CD8-positive, alpha-beta memory T cell (primary cell): ENCODE measurements at regions not wholly inside any gene's neighbourhood (a gene's known extent, or its start where the extent isn't known, plus 50 kb on each side); places are given as distances from the start of the nearest gene placed in this dataset.

ENCODE experiments used
- CTCF ChIA-PET: fragments of 350-600 bp; sonication (Branson Sonifier 250); formaldehyde crosslinking; loops from one replicate; lab custom pipeline; 2021; ENCODE audit warnings: antibody characterized with exemption; lab: Charles Lee
- POLR2A ChIA-PET: fragments of 350-600 bp; sonication (Branson Sonifier 250); formaldehyde crosslinking; loops from one replicate; lab custom pipeline; 2021; ENCODE audit warnings: antibody characterized with exemption; lab: Charles Lee
- DNase-seq, 5 donors: peaks; one replicate each; pipeline versions ENCODE4 v3.0.0 to v3.0.0-alpha.2; 2020 to 2022; ENCODE audit warnings: mixed read lengths in 1 of 5
- H3K27ac ChIP-seq: one replicate; pipeline ENCODE4 v1.7.0; 2013; ENCODE audit warnings: low read depth, mild to moderate bottlenecking, low read length, moderate library complexity
- H3K27me3 ChIP-seq: 2 replicates; pipeline ENCODE4 v1.7.0; 2013; ENCODE audit warnings: low read length, mild to moderate bottlenecking; ENCODE audit not compliant: insufficient read depth, poor library complexity, severe bottlenecking
- H3K36me3 ChIP-seq: 2 replicates; pipeline ENCODE4 v1.7.0; 2013; ENCODE audit warnings: mild to moderate bottlenecking, low read length, moderate library complexity; ENCODE audit not compliant: insufficient read depth
- H3K4me1 ChIP-seq: 2 replicates; pipeline ENCODE4 v1.7.0; 2013; ENCODE audit warnings: mild to moderate bottlenecking, low read length, moderate library complexity; ENCODE audit not compliant: insufficient read depth
- H3K4me3 ChIP-seq: 2 replicates; pipeline ENCODE4 v1.7.0; 2013; ENCODE audit warnings: mild to moderate bottlenecking, low read length
- H3K9me3 ChIP-seq: 2 replicates; pipeline ENCODE4 v1.7.0; 2013; ENCODE audit warnings: mild to moderate bottlenecking, low read length
- H3K27ac Mint-ChIP-seq, 8 donors: one replicate each; pipeline ENCODE4 v1.8.0; 2020 to 2021; ENCODE audit warnings: mixed read lengths in 8 of 8, mild to moderate bottlenecking in 6 of 8, inconsistent platforms in 3 of 8, moderate library complexity in 3 of 8
- H3K27me3 Mint-ChIP-seq, 2 donors: one replicate each; pipeline ENCODE4 v1.8.0; 2020 to 2021; ENCODE audit warnings: mixed read lengths in 2 of 2, mild to moderate bottlenecking in 1 of 2, moderate library complexity in 1 of 2
- H3K36me3 Mint-ChIP-seq, 3 donors: one replicate each; pipeline ENCODE4 v1.8.0; 2020 to 2021; ENCODE audit warnings: mixed read lengths in 3 of 3, inconsistent platforms in 1 of 3, mild to moderate bottlenecking in 1 of 3
- H3K4me1 Mint-ChIP-seq, 3 donors: one replicate each; pipeline ENCODE4 v1.8.0; 2020 to 2021; ENCODE audit warnings: mixed read lengths in 3 of 3, inconsistent platforms in 1 of 3, mild to moderate bottlenecking in 1 of 3
- H3K4me3 Mint-ChIP-seq, 7 donors: one replicate each; pipeline ENCODE4 v1.8.0; 2020 to 2021; ENCODE audit warnings: mixed read lengths in 7 of 7, mild to moderate bottlenecking in 6 of 7, moderate library complexity in 4 of 7, inconsistent platforms in 2 of 7
- H3K9me3 Mint-ChIP-seq, 5 donors: one replicate each; pipeline ENCODE4 v1.8.0; 2020 to 2022; ENCODE audit warnings: mixed read lengths in 5 of 5, mild to moderate bottlenecking in 3 of 5, moderate library complexity in 2 of 5, inconsistent platforms in 1 of 5

GRCh38 chr5:2212481-2212880 is 329.8 kb upstream of the IRX4 start:
- DNase-seq: no peak
- no peaks in the 10 kb centered on the region for H3K4me1 ChIP-seq
- no peaks in the 10 kb centered on the region for H3K9me3 ChIP-seq
- no peak overlapping the region for H3K27ac Mint-ChIP-seq
- H3K9me3 Mint-ChIP-seq: no peaks in the 10 kb centered on the region
- no peaks in the 10 kb centered on the region for H3K36me3 Mint-ChIP-seq
- H3K27me3 ChIP-seq: no peaks in the 10 kb centered on the region
- no peak overlapping the region for H3K27ac ChIP-seq
- no peak overlapping the region for H3K4me3 ChIP-seq
- H3K4me1 Mint-ChIP-seq: no peaks in the 10 kb centered on the region
- peaks cover 2 to 4% of the 10 kb centered on the region in 2 donors for H3K27me3 Mint-ChIP-seq
- H3K36me3 ChIP-seq: no peaks in the 10 kb centered on the region
- H3K4me3 Mint-ChIP-seq: no peak overlapping the region
- POLR2A ChIA-PET: no interaction called here
- CTCF ChIA-PET: no interaction called here

DNA sequence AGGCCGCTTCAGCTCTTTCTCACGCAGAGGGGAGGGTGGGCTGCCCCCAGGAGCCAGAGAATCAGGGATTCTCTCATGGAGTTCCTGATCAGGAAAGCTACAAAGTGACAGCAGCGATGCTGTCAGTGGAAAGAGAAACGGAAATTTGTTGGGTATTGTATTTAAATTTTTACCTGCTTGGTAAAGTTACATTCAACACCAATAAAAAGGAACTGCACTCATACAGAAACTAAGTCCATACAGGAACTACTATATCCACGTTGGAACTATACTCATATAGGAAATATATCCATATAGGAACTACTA is 325.5 kb upstream of the IRX4 start:
- Histone ChIP-seq H3K4me3 (no peak overlapping the region), H3K27ac (no peak overlapping the region), H3K27me3 (no peaks in the 10 kb centered on the region), H3K36me3 (no peaks in the 10 kb centered on the region), H3K4me1 (no peaks in the 10 kb centered on the region), H3K9me3 (no peaks in the 10 kb centered on the region)
- H3K27ac Mint-ChIP-seq: no peak overlapping the region
- no peaks in the 10 kb centered on the region for H3K4me1 Mint-ChIP-seq
- no peak for DNase-seq
- H3K4me3 Mint-ChIP-seq: no peak overlapping the region
- ChIA-PET CTCF (no interaction called here), POLR2A (no interaction called here)
- H3K9me3 Mint-ChIP-seq: no peaks in the 10 kb centered on the region
- peaks cover 1 to 11% of the 10 kb centered on the region in 2 donors for H3K27me3 Mint-ChIP-seq
- H3K36me3 Mint-ChIP-seq: no peaks in the 10 kb centered on the region

GRCh38 chr5:2207416-2208238 is 324.9 kb upstream of the IRX4 start:
- H3K36me3 Mint-ChIP-seq: no peaks in the 10 kb centered on the region
- Histone ChIP-seq H3K27ac (no peak overlapping the region), H3K4me3 (no peak overlapping the region), H3K9me3 (no peaks in the 10 kb centered on the region), H3K27me3 (no peaks in the 10 kb centered on the region), H3K36me3 (no peaks in the 10 kb centered on the region), H3K4me1 (no peaks in the 10 kb centered on the region)
- H3K4me1 Mint-ChIP-seq: no peaks in the 10 kb centered on the region
- no peaks in the 10 kb centered on the region for H3K9me3 Mint-ChIP-seq
- ChIA-PET CTCF (no interaction called here), POLR2A (no interaction called here)
- H3K4me3 Mint-ChIP-seq: no peak overlapping the region
- DNase-seq: no peak
- H3K27ac Mint-ChIP-seq: no peak overlapping the region
- peaks cover 2 to 11% of the 10 kb centered on the region in 2 donors for H3K27me3 Mint-ChIP-seq

GRCh38 chr5:2207109-2207399 is 324.3 kb upstream of the IRX4 start:
- no peak for DNase-seq
- no peaks in the 10 kb centered on the region for H3K9me3 Mint-ChIP-seq
- H3K36me3 ChIP-seq: no peaks in the 10 kb centered on the region
- H3K4me3 ChIP-seq: no peak overlapping the region
- no peaks in the 10 kb centered on the region for H3K36me3 Mint-ChIP-seq
- no peaks in the 10 kb centered on the region for H3K4me1 ChIP-seq
- H3K27ac ChIP-seq: no peak overlapping the region
- no peaks in the 10 kb centered on the region for H3K4me1 Mint-ChIP-seq
- H3K27me3 ChIP-seq: no peaks in the 10 kb centered on the region
- no peak overlapping the region for H3K27ac Mint-ChIP-seq
- no peaks in the 10 kb centered on the region for H3K9me3 ChIP-seq
- POLR2A ChIA-PET: no interaction called here
- H3K27me3 Mint-ChIP-seq: peaks cover 4 to 11% of the 10 kb centered on the region in 2 donors
- CTCF ChIA-PET: no interaction called here
- no peak overlapping the region for H3K4me3 Mint-ChIP-seq

- ChIA-PET CTCF (no interaction called here), POLR2A (no interaction called here)
- Mint-ChIP-seq H3K9me3 (no peaks in the 10 kb centered on the region), H3K36me3 (no peaks in the 10 kb centered on the region), H3K4me3 (no peak overlapping the region), H3K27me3 (peaks cover 4 to 13% of the 10 kb centered on the region in 2 donors), H3K27ac (no peak overlapping the region), H3K4me1 (no peaks in the 10 kb centered on the region)
- no peak overlapping the region for H3K4me3 ChIP-seq
- no peak overlapping the region for H3K27ac ChIP-seq
- H3K36me3 ChIP-seq: no peaks in the 10 kb centered on the region
- DNase-seq: no peak
- no peaks in the 10 kb centered on the region for H3K4me1 ChIP-seq
- no peaks in the 10 kb centered on the region for H3K9me3 ChIP-seq
- no peaks in the 10 kb centered on the region for H3K27me3 ChIP-seq
These were observed 323.8 kb upstream of the IRX4 start for GRCh38 chr5:2206293-2207108.

- Mint-ChIP-seq H3K36me3 (no peaks in the 10 kb centered on the region), H3K27ac (no peak overlapping the region), H3K4me3 (no peak overlapping the region), H3K9me3 (no peaks in the 10 kb centered on the region), H3K27me3 (peaks cover 4 to 15% of the 10 kb centered on the region in 2 donors), H3K4me1 (no peaks in the 10 kb centered on the region)
- no peaks in the 10 kb centered on the region for H3K9me3 ChIP-seq
- CTCF ChIA-PET: no interaction called here
- H3K4me1 ChIP-seq: no peaks in the 10 kb centered on the region
- POLR2A ChIA-PET: no interaction called here
- no peak overlapping the region for H3K27ac ChIP-seq
- no peaks in the 10 kb centered on the region for H3K36me3 ChIP-seq
- no peaks in the 10 kb centered on the region for H3K27me3 ChIP-seq
- no peak overlapping the region for H3K4me3 ChIP-seq
- DNase-seq: no peak
These were observed 323.0 kb upstream of the IRX4 start for GRCh38 chr5:2205596-2206226.

GRCh38 chr5:2205185-2205585 is 322.5 kb upstream of the IRX4 start:
- H3K36me3 ChIP-seq: no peaks in the 10 kb centered on the region
- CTCF ChIA-PET: no interaction called here
- no peaks in the 10 kb centered on the region for H3K27me3 ChIP-seq
- H3K27ac Mint-ChIP-seq: no peak overlapping the region
- H3K9me3 ChIP-seq: no peaks in the 10 kb centered on the region
- H3K4me3 ChIP-seq: no peak overlapping the region
- H3K27me3 Mint-ChIP-seq: peaks cover 4 to 15% of the 10 kb centered on the region in 2 donors
- H3K4me3 Mint-ChIP-seq: no peak overlapping the region
- no peaks in the 10 kb centered on the region for H3K36me3 Mint-ChIP-seq
- H3K27ac ChIP-seq: no peak overlapping the region
- POLR2A ChIA-PET: no interaction called here
- H3K4me1 Mint-ChIP-seq: no peaks in the 10 kb centered on the region
- no peak for DNase-seq
- no peaks in the 10 kb centered on the region for H3K4me1 ChIP-seq
- no peaks in the 10 kb centered on the region for H3K9me3 Mint-ChIP-seq

- ChIA-PET CTCF (no interaction called here), POLR2A (no interaction called here)
- Histone ChIP-seq H3K27ac (no peak overlapping the region), H3K4me3 (no peak overlapping the region), H3K9me3 (no peaks in the 10 kb centered on the region), H3K4me1 (no peaks in the 10 kb centered on the region), H3K27me3 (no peaks in the 10 kb centered on the region), H3K36me3 (no peaks in the 10 kb centered on the region)
- DNase-seq: no peak
- Mint-ChIP-seq H3K4me3 (no peak overlapping the region), H3K27me3 (peaks cover 4 to 18% of the 10 kb centered on the region in 2 donors), H3K36me3 (no peaks in the 10 kb centered on the region), H3K9me3 (no peaks in the 10 kb centered on the region), H3K27ac (no peak overlapping the region), H3K4me1 (no peaks in the 10 kb centered on the region)
These were observed 321.9 kb upstream of the IRX4 start for GRCh38 chr5:2204366-2205184.
